Loucy (cell line): ENCODE measurements at regions not wholly inside any gene's neighbourhood (a gene's known extent, or its start where the extent isn't known, plus 50 kb on each side); places are given as distances from the start of the nearest gene placed in this dataset.

Experiments
- H2AFZ ChIP-seq: fragments of 200-600 bp; sonication (generic); 2 replicates; pipeline ENCODE4 v1.6.0; 2016; ENCODE audit warnings: antibody characterized with exemption, mild to moderate bottlenecking, low read length, moderate library complexity
- H3F3A ChIP-seq: fragments of 200-600 bp; 2 replicates; pipeline ENCODE4 v1.6.0; 2016; ENCODE audit warnings: antibody characterized with exemption, low read depth, mild to moderate bottlenecking
- H3K27me3 ChIP-seq: fragments of 200-600 bp; sonication (generic); 2 replicates; pipeline ENCODE4 v1.6.1; 2014; ENCODE audit warnings: low read length, mild to moderate bottlenecking; ENCODE audit not compliant: insufficient read depth, poor library complexity, severe bottlenecking
- H3K36me3 ChIP-seq: fragments of 200-600 bp; sonication (generic); 2 replicates; pipeline ENCODE4 v1.6.1; 2016; ENCODE audit warnings: low read length; ENCODE audit not compliant: insufficient read depth
- H3K4me1 ChIP-seq: fragments of 200-600 bp; sonication (generic); 2 replicates; pipeline ENCODE4 v1.5.1; 2014; ENCODE audit warnings: low read length, mild to moderate bottlenecking; ENCODE audit not compliant: insufficient read depth, poor library complexity, severe bottlenecking
- H3K4me2 ChIP-seq: fragments of 200-600 bp; sonication (generic); 2 replicates; pipeline ENCODE4 v1.6.0; 2014; ENCODE audit warnings: antibody characterized with exemption, low read length, low read depth, mild to moderate bottlenecking; ENCODE audit not compliant: poor library complexity, severe bottlenecking
- H3K4me3 ChIP-seq: fragments of 200-600 bp; sonication (generic); 2 replicates; pipeline ENCODE4 v1.5.1; 2014; ENCODE audit warnings: low read length, mild to moderate bottlenecking, mixed read lengths; ENCODE audit not compliant: poor library complexity, severe bottlenecking
- H3K79me2 ChIP-seq: fragments of 200-600 bp; sonication (generic); 2 replicates; pipeline ENCODE4 v1.6.1; 2014; ENCODE audit warnings: low read length; ENCODE audit not compliant: insufficient read depth
- H3K9ac ChIP-seq: fragments of 200-600 bp; sonication (generic); 2 replicates; pipeline ENCODE4 v1.6.0; 2014; ENCODE audit warnings: mild to moderate bottlenecking, low read depth, low read length, moderate library complexity; ENCODE audit not compliant: poor library complexity, severe bottlenecking
- H3K9me2 ChIP-seq: fragments of 200-600 bp; sonication (generic); replicated peaks from 2 replicates; pipeline ENCODE4 v1.6.1; 2016; ENCODE audit warnings: low read depth, low read length, mixed read lengths
- H3K9me3 ChIP-seq: fragments of 200-600 bp; sonication (generic); 2 replicates; pipeline ENCODE4 v1.6.1; 2014; ENCODE audit warnings: mild to moderate bottlenecking, antibody characterized with exemption, low read length, low read depth; ENCODE audit not compliant: insufficient read depth
- H4K20me1 ChIP-seq: fragments of 200-600 bp; sonication (generic); 2 replicates; pipeline ENCODE4 v1.6.0; 2014; ENCODE audit warnings: antibody characterized with exemption, low read length, mild to moderate bottlenecking; ENCODE audit not compliant: insufficient read depth, poor library complexity, severe bottlenecking
- EZH2phosphoT487 ChIP-seq: fragments of 200-600 bp; IDR thresholded peaks from 2 replicates; pipeline ENCODE4 v1.6.1; 2018; ENCODE audit warnings: antibody characterized with exemption, mild to moderate bottlenecking, moderate library complexity, borderline replicate concordance
- TF ChIP-seq, protein P1 (sequence below): fragments of 200-600 bp; sonication (generic); conservative IDR thresholded peaks from 2 replicates; pipeline ENCODE4 v1.5.1; 2014; ENCODE audit warnings: mild to moderate bottlenecking, antibody characterized with exemption, low read length

DNA sequence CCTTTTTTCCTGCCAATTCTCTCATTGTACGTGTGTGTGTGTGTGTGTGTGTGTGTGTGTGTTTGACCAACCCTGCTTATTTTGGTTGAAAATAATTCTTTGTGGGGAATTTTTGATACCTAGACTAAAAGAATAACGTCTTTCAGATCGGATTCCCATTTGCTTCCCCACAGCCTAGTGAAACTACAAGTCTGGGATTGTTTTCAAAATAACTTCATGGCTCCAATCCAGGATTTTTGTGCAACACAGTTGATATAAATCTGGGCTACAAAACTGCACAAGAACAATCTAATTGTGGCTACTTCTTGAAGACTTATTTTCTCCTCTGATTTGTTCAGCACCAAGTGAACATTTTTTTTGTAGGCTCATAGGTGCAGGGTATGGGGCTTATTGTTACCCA lies 332.8 kb upstream of the MIR17HG start:
- Histone ChIP-seq H3K79me2 (no peaks in the 10 kb centered on the region), H3K27me3 (no peaks in the 10 kb centered on the region), H3F3A (no peaks in the 10 kb centered on the region), H3K36me3 (no peaks in the 10 kb centered on the region), H3K4me1 (no peaks in the 10 kb centered on the region), H3K4me3 (no peak overlapping the region), H3K9me2 (no peaks in the 10 kb centered on the region), H3K9ac (no peak overlapping the region), H3K4me2 (no peak overlapping the region), H2AFZ (no peak overlapping the region), H3K9me3 (no peaks in the 10 kb centered on the region), H4K20me1 (no peaks in the 10 kb centered on the region)
- TF ChIP-seq, protein P1, sequence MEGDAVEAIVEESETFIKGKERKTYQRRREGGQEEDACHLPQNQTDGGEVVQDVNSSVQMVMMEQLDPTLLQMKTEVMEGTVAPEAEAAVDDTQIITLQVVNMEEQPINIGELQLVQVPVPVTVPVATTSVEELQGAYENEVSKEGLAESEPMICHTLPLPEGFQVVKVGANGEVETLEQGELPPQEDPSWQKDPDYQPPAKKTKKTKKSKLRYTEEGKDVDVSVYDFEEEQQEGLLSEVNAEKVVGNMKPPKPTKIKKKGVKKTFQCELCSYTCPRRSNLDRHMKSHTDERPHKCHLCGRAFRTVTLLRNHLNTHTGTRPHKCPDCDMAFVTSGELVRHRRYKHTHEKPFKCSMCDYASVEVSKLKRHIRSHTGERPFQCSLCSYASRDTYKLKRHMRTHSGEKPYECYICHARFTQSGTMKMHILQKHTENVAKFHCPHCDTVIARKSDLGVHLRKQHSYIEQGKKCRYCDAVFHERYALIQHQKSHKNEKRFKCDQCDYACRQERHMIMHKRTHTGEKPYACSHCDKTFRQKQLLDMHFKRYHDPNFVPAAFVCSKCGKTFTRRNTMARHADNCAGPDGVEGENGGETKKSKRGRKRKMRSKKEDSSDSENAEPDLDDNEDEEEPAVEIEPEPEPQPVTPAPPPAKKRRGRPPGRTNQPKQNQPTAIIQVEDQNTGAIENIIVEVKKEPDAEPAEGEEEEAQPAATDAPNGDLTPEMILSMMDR = no peak
- TF ChIP-seq EZH2phosphoT487 = no peak

GRCh38 chr13:91017031-91017668 lies 330.3 kb upstream of the MIR17HG start:
- Histone ChIP-seq H4K20me1 (no peaks in the 10 kb centered on the region), H3K9me2 (no peaks in the 10 kb centered on the region), H3K9me3 (no peaks in the 10 kb centered on the region), H3K4me1 (no peaks in the 10 kb centered on the region), H3K4me3 (no peak overlapping the region), H3F3A (no peaks in the 10 kb centered on the region), H3K4me2 (no peak overlapping the region), H3K9ac (no peak overlapping the region), H3K36me3 (no peaks in the 10 kb centered on the region), H3K79me2 (no peaks in the 10 kb centered on the region), H3K27me3 (no peaks in the 10 kb centered on the region), H2AFZ (0 out of 2 replicates have a peak overlapping the region, but pooled peaks have one; percentile 29)
- no peak for TF ChIP-seq EZH2phosphoT487
- TF ChIP-seq, protein P1 = peak; percentile 82

DNA sequence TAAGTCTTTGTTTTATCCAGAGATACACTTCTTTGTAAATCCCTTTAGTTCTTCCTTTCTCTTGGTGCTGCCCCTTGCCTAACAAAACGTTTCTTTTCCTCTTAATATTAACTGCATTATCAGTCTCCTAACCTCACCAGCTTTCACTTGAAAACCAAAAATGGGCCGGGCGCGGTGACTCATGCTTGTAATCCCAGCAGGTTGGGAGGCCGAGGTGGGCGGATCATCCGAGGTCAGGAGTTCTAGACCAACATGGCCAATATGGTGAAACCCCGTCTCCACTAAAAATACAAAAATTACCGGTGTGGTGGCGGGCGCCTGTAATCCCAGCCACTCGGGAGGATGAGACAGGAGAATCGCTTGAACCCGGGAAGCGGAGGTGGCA lies 329.8 kb upstream of the MIR17HG start:
- Histone ChIP-seq H2AFZ (0 out of 2 replicates have a peak overlapping the region, but pooled peaks have one; percentile 29), H3K36me3 (no peaks in the 10 kb centered on the region), H4K20me1 (no peaks in the 10 kb centered on the region), H3K27me3 (no peaks in the 10 kb centered on the region), H3K9me2 (no peaks in the 10 kb centered on the region), H3K4me3 (no peak overlapping the region), H3K9ac (no peak overlapping the region), H3K79me2 (no peaks in the 10 kb centered on the region), H3K4me1 (no peaks in the 10 kb centered on the region), H3K9me3 (no peaks in the 10 kb centered on the region), H3F3A (no peaks in the 10 kb centered on the region), H3K4me2 (no peak overlapping the region)
- TF ChIP-seq, protein P1 = no peak
- TF ChIP-seq EZH2phosphoT487 = no peak
